ENCODE measurements at regions not wholly inside any gene's neighbourhood (a gene's known extent, or its start where the extent isn't known, plus 50 kb on each side); places are given as distances from the start of the nearest gene placed in this dataset.

GRCh38 chr20:17841751-17842215, 126.8 kb downstream of the SNX5 start:
- 51 to 75% (median 64%) methylated on average over 13 of the region's 13 CpGs for WGBS, 5 donors
- peak in 2 of 3 donors; percentile 5 to 33 for TF ChIP-seq POLR2AphosphoS5 (IDR thresholded peaks at IDR 0.05)
- TF ChIP-seq POLR2A (IDR thresholded peaks at IDR 0.05): no peak
- Histone ChIP-seq H3K27me3 (no peaks in the 10 kb centered on the region), H3K27ac (peak overlapping the region; percentile 35 to 79 (median 72)), H3K4me1 (peaks cover 0 to 32% (median 22%) of the 10 kb centered on the region in 4 donors), H3K4me3 (no peak overlapping the region), H3K9me3 (no peaks in the 10 kb centered on the region), H3K36me3 (no peaks in the 10 kb centered on the region)
- DNase-seq: peak in 1 of 2 donors; percentile 83
- intact Hi-C loops (cut with DNase I; ENCODE audit: low total_unique reads): no loop called here

GRCh38 chr20:17840423-17840822, 128.2 kb downstream of the SNX5 start:
- 87 to 98% (median 96%) methylated on average over 5 of the region's 5 CpGs for WGBS, 5 donors
- Histone ChIP-seq H3K27ac (no peak overlapping the region), H3K27me3 (no peaks in the 10 kb centered on the region), H3K9me3 (no peaks in the 10 kb centered on the region), H3K36me3 (no peaks in the 10 kb centered on the region), H3K4me3 (no peak overlapping the region), H3K4me1 (peaks cover 0 to 34% (median 27%) of the 10 kb centered on the region in 4 donors)
- intact Hi-C loops (cut with DNase I; ENCODE audit: low total_unique reads): no loop called here
- no peak for DNase-seq
- TF ChIP-seq POLR2AphosphoS5 (IDR thresholded peaks at IDR 0.05) (no peak), POLR2A (IDR thresholded peaks at IDR 0.05) (no peak), CTCF (IDR thresholded peaks at IDR 0.05) (no peak), EP300 (IDR thresholded peaks at IDR 0.05) (no peak)

GRCh38 chr20:17838921-17839320, 129.7 kb downstream of the SNX5 start:
- no peak for DNase-seq
- H3K36me3 ChIP-seq: no peaks in the 10 kb centered on the region
- 82 to 98% (median 93%) methylated on average over 4 of the region's 4 CpGs for WGBS, 5 donors
- TF ChIP-seq POLR2AphosphoS5 (IDR thresholded peaks at IDR 0.05) (no peak), CTCF (IDR thresholded peaks at IDR 0.05) (no peak), EP300 (IDR thresholded peaks at IDR 0.05) (no peak), POLR2A (IDR thresholded peaks at IDR 0.05) (no peak)
- H3K27ac ChIP-seq: no peak overlapping the region
- intact Hi-C loops (cut with DNase I; ENCODE audit: low total_unique reads): no loop called here
- no peak overlapping the region for H3K4me3 ChIP-seq
- no peaks in the 10 kb centered on the region for H3K9me3 ChIP-seq
- no peaks in the 10 kb centered on the region for H3K27me3 ChIP-seq
- peaks cover 0 to 46% (median 30%) of the 10 kb centered on the region in 4 donors for H3K4me1 ChIP-seq

GRCh38 chr20:17837179-17837578, 131.4 kb downstream of the SNX5 start:
- TF ChIP-seq POLR2A (IDR thresholded peaks at IDR 0.05): no peak
- no peak for TF ChIP-seq CTCF (IDR thresholded peaks at IDR 0.05)
- TF ChIP-seq POLR2AphosphoS5 (IDR thresholded peaks at IDR 0.05): no peak
- TF ChIP-seq EP300 (IDR thresholded peaks at IDR 0.05): no peak
- Histone ChIP-seq H3K36me3 (no peaks in the 10 kb centered on the region), H3K27ac (peak overlapping the region; percentile 28 to 85 (median 73)), H3K4me1 (peaks cover 0 to 28% (median 13%) of the 10 kb centered on the region in 4 donors), H3K4me3 (no peak overlapping the region), H3K9me3 (no peaks in the 10 kb centered on the region), H3K27me3 (no peaks in the 10 kb centered on the region)
- DNase-seq: no peak
- intact Hi-C loops (cut with DNase I; ENCODE audit: low total_unique reads): no loop called here
- WGBS, 5 donors: 78 to 89% (median 88%) methylated on average over 3 of the region's 3 CpGs

- TF ChIP-seq POLR2AphosphoS5 (IDR thresholded peaks at IDR 0.05) (peak in 1 of 3 donors; percentile 34), POLR2A (IDR thresholded peaks at IDR 0.05) (no peak), CTCF (IDR thresholded peaks at IDR 0.05) (no peak), EP300 (IDR thresholded peaks at IDR 0.05) (no peak)
- intact Hi-C loops (cut with DNase I; ENCODE audit: low total_unique reads): no loop called here
- no peak overlapping the region for H3K4me3 ChIP-seq
- H3K36me3 ChIP-seq: no peaks in the 10 kb centered on the region
- 61 to 75% (median 68%) methylated on average over 12 of the region's 12 CpGs for whole genome bisulfite sequencing, 5 donors
- H3K4me1 ChIP-seq: peaks cover 0 to 27% (median 9%) of the 10 kb centered on the region in 4 donors
- DNase-seq: peak in 1 of 2 donors; percentile 94
- H3K27ac ChIP-seq: peak overlapping the region; percentile 56 to 85 (median 73)
- H3K27me3 ChIP-seq: no peaks in the 10 kb centered on the region
- no peaks in the 10 kb centered on the region for H3K9me3 ChIP-seq
Observed at GRCh38 chr20:17836303-17836861, 132.2 kb downstream of the SNX5 start.

Data from stomach (tissue), 8 donors.